Uterus (tissue), 3 donors: ENCODE measurements at regions not wholly inside any gene's neighbourhood (a gene's known extent, or its start where the extent isn't known, plus 50 kb on each side); places are given as distances from the start of the nearest gene placed in this dataset.

Experiments
- DNase-seq, 2 donors: peaks; one replicate each; pipeline ENCODE4 v3.0.0-alpha.2; 2019 to 2020
- H3K27ac ChIP-seq, 2 donors: fragments of 200-600 bp; sonication (generic); 1 replicate in 1 of 2; 2 replicates in 1 of 2; pipeline ENCODE4 v1.5.1; 2016 to 2018
- H3K27me3 ChIP-seq, 2 donors: fragments of 200-600 bp; sonication (generic); one replicate each; pipeline ENCODE4 v1.5.1; 2018 to 2019; ENCODE audit warnings: control low read depth in 1 of 2
- H3K36me3 ChIP-seq, 2 donors: fragments of 200-600 bp; sonication (generic); one replicate each; pipeline ENCODE4 v1.5.1; 2019; ENCODE audit warnings: control low read depth in 1 of 2
- H3K4me1 ChIP-seq, 2 donors: fragments of 200-600 bp; sonication (generic); one replicate each; pipeline ENCODE4 v1.5.1; 2018 to 2019; ENCODE audit warnings: control low read depth in 1 of 2
- H3K4me3 ChIP-seq, 2 donors: fragments of 200-600 bp; sonication (generic); 1 replicate in 1 of 2; 2 replicates in 1 of 2; pipeline ENCODE4 v1.5.1; 2018 to 2019; ENCODE audit warnings: mild to moderate bottlenecking in 1 of 2
- H3K9me3 ChIP-seq, 2 donors: fragments of 200-600 bp; sonication (generic); one replicate each; pipeline ENCODE4 v1.5.1; 2019; ENCODE audit warnings: control low read depth in 1 of 2
- POLR2A ChIP-seq, 2 donors: fragments of 450-650 bp; IDR thresholded peaks; one replicate each; pipeline ENCODE4 v1.6.1; 2016; ENCODE audit warnings: antibody characterized with exemption in 2 of 2, mild to moderate bottlenecking in 1 of 2, moderate library complexity in 1 of 2
- intact Hi-C: fragments of 100-400 bp; cut with DNase I; formaldehyde crosslinking; loops from one replicate; pipeline ENCODE4 v1.15.1; 2023; ENCODE audit warnings: low total_unique reads
- TF ChIP-seq, protein P1 (sequence below), 4 experiments: fragments of 200-600 bp in 2 of 4; fragments of 450-650 bp in 2 of 4; sonication (generic) in 2 of 4; IDR thresholded peaks; one replicate each; pipeline ENCODE4 v1.5.1; 2016 to 2019; ENCODE audit warnings: antibody characterized with exemption in 4 of 4, mild to moderate bottlenecking in 2 of 4, moderate library complexity in 1 of 4
- donor health status: DM: yes; HTN: yes; CAD: no.

DNA sequence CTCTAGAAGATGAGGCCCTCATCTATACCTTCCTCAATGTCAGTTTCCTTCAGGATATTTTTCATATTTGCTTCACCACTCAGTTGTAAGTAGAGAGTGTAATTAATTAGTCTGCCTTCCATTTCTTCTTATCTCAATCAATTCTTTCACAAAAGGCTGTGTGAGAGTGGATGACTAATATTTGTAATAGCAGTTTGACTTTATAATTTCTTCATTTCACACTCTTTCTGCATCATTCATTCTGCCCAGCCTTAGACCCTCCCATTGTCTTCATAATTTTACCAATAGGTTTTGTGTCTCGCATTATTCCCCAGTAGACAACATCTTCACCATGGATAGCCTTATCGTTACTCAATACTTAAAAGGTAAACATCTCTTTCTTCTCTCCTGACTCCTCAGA, 1239.3 kb upstream of the MAP3K7 start:
- no peaks in the 10 kb centered on the region for H3K27me3 ChIP-seq
- intact Hi-C loops, result no loop called here

DNA sequence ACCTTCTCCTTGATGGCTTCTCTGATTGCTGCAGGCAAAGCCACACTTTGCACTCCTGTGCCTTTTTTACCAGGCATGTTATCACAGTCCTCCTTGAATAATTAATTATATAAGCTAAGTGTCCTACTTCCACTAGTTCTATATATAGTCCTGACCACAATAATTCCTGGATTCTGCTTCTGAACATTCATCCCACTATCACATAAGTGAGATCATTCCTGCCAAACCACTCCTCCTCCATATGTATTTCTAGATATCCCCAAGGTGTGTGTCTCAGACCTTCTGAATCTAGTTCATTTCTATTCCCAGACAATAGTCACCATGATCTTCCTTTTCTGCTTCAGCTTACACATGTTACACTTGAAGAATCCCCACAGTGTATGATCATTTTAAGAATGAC, 1237.5 kb upstream of the MAP3K7 start:
- Histone ChIP-seq H3K4me3 (no peak overlapping the region), H3K36me3 (no peaks in the 10 kb centered on the region), H3K9me3 (no peaks in the 10 kb centered on the region), H3K27ac (no peak overlapping the region), H3K27me3 (no peaks in the 10 kb centered on the region), H3K4me1 (no peaks in the 10 kb centered on the region)
- DNase-seq, result no peak
- TF ChIP-seq, protein P1, sequence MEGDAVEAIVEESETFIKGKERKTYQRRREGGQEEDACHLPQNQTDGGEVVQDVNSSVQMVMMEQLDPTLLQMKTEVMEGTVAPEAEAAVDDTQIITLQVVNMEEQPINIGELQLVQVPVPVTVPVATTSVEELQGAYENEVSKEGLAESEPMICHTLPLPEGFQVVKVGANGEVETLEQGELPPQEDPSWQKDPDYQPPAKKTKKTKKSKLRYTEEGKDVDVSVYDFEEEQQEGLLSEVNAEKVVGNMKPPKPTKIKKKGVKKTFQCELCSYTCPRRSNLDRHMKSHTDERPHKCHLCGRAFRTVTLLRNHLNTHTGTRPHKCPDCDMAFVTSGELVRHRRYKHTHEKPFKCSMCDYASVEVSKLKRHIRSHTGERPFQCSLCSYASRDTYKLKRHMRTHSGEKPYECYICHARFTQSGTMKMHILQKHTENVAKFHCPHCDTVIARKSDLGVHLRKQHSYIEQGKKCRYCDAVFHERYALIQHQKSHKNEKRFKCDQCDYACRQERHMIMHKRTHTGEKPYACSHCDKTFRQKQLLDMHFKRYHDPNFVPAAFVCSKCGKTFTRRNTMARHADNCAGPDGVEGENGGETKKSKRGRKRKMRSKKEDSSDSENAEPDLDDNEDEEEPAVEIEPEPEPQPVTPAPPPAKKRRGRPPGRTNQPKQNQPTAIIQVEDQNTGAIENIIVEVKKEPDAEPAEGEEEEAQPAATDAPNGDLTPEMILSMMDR (IDR thresholded peaks at IDR 0.05), result no peak
- no peak for TF ChIP-seq POLR2A (IDR thresholded peaks at IDR 0.05)
- intact Hi-C loops, result no loop called here

More for the DNA sequence above, 1239.3 kb upstream of the MAP3K7 start:
- Histone ChIP-seq H3K4me3 (no peak overlapping the region), H3K36me3 (no peaks in the 10 kb centered on the region), H3K4me1 (no peaks in the 10 kb centered on the region), H3K9me3 (no peaks in the 10 kb centered on the region), H3K27ac (no peak overlapping the region)
- TF ChIP-seq, protein P1 (IDR thresholded peaks at IDR 0.05), result no peak
- TF ChIP-seq POLR2A (IDR thresholded peaks at IDR 0.05), result no peak
- DNase-seq, result no peak

DNA sequence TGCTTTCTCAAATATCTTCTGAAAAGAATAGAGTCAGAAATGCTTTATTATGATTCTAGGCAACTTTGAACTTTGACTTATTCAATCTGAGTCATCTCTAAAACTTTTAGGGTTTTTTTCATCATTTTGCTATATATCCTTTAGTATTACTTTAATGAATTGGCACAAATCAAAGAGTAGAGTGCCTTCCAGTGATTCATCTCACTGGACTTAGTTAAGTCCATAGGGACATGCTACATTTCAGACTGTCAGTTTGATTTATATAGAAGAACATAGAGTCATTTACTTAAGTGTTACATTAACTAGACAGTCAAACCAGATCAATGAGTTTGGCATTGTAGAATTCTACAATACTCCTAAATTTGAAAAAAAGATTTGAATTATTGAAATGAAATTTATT, 1235.7 kb upstream of the MAP3K7 start:
- no peaks in the 10 kb centered on the region for H3K4me1 ChIP-seq
- H3K9me3 ChIP-seq, result no peaks in the 10 kb centered on the region
- intact Hi-C loops, result no loop called here
- H3K27me3 ChIP-seq, result no peaks in the 10 kb centered on the region
- no peak for DNase-seq
- no peaks in the 10 kb centered on the region for H3K36me3 ChIP-seq
- H3K27ac ChIP-seq, result no peak overlapping the region
- TF ChIP-seq POLR2A (IDR thresholded peaks at IDR 0.05), result no peak
- TF ChIP-seq, protein P1 (IDR thresholded peaks at IDR 0.05), result no peak
- H3K4me3 ChIP-seq, result no peak overlapping the region

DNA sequence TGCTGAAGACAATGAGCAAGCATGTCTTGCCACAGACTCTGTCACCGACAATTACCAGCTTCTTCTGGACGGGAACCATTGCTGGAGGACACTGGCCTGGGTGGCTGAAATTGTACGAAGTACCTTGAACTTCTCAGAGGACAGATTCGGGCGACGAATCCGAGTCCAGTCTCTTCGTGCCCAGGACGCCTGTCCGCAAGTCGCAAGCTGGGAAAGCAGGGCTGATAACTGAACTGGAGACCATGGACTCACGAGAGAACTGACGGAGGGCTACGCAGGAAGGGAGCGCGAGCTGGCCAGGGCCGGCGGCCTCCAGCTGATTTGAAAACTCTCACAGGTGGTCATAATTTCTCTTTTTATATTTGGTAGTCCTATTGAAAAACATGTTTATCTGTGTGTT, 1229.5 kb upstream of the MAP3K7 start:
- no peak for DNase-seq
- Histone ChIP-seq H3K27ac (no peak overlapping the region), H3K4me3 (no peak overlapping the region), H3K36me3 (no peaks in the 10 kb centered on the region), H3K9me3 (no peaks in the 10 kb centered on the region), H3K27me3 (no peaks in the 10 kb centered on the region), H3K4me1 (no peaks in the 10 kb centered on the region)
- intact Hi-C loops, result no loop called here
- TF ChIP-seq, protein P1 (IDR thresholded peaks at IDR 0.05), result no peak
- no peak for TF ChIP-seq POLR2A (IDR thresholded peaks at IDR 0.05)

DNA sequence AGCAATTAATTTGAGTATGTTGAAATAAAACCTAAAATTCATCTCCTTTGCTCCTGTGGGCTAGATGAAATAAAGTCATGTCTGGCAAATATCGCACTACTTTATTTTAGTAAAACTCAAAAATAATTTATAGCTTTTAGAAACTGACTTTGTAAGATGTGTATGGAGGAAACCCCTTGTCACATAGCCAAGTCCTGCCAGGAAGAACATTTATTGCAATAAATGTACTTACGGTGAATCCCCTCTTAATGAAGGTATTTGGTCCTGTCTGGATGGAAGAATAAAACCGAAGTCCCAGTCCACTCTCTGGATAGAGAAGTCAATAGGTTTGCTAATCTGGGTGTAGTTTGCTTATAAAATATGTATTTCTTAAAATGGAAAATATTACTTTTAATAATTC, 1226.8 kb upstream of the MAP3K7 start:
- Histone ChIP-seq H3K9me3 (no peaks in the 10 kb centered on the region), H3K4me1 (no peaks in the 10 kb centered on the region), H3K4me3 (no peak overlapping the region), H3K27me3 (no peaks in the 10 kb centered on the region), H3K36me3 (no peaks in the 10 kb centered on the region), H3K27ac (no peak overlapping the region)
- DNase-seq, result no peak
- no peak for TF ChIP-seq POLR2A (IDR thresholded peaks at IDR 0.05)
- TF ChIP-seq, protein P1 (IDR thresholded peaks at IDR 0.05), result no peak
- intact Hi-C loops, result no loop called here
